COLO668 (cell line): ENCODE measurements at regions not wholly inside any gene's neighbourhood (a gene's known extent, or its start where the extent isn't known, plus 50 kb on each side); places are given as distances from the start of the nearest gene placed in this dataset.
A peak's percentile ranks its signal among the peaks of the same experiment; 100 is the strongest.

Experiments used
- DNase-seq: peaks from one replicate; lab custom pipeline; 2025; ENCODE audit not compliant: unreplicated experiment; lab: John Stamatoyannopoulos, UW

DNA sequence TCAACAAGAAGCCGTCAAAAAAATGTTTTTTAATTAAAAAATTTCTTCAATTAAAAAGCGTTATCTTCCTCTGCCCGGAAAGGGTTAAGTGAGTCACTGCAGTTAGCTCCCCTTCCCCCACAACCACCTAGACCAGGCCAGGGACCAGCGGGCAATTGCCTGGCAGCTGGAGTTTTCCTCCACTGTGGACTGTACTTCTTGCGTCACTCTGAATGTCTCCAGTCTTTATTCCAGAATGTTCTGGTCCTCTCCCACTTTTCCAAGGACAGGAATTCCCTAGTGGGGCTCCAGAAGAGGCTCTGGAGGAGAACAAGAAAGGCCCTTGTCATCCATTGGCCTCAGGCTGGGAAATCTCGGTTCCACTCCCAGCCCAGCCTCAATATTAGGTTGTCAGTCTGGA, 114.0 kb downstream of the C9orf50 start:
- DNase-seq, result no peak

DNA sequence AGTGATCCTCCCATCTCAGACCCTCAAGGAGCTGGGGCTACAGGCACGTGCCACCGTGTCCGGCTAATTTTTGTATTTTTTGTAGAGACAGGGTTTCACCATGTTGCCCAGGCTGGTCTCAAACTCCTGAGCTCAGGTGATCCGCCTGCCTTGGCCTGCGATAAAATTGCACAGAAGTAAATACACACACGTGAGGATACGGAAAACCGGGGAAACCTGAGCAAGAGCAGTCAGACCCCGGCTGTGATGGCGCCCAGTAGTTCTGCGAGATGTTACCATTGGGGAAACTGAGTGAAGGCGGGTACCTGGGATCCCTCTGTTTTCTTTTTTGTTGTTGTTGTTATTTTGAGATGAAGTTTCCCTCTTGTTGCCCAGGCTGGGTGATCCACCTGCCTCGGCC, 114.9 kb downstream of the C9orf50 start:
- no peak for DNase-seq

GRCh38 chr9:129505270-129505902, 115.5 kb downstream of the C9orf50 start:
- DNase-seq, result no peak

GRCh38 chr9:129504404-129504803, 116.5 kb downstream of the C9orf50 start:
- no peak for DNase-seq

- no peak for DNase-seq
These were observed 119.1 kb downstream of the C9orf50 start for GRCh38 chr9:129501771-129502319.

DNA sequence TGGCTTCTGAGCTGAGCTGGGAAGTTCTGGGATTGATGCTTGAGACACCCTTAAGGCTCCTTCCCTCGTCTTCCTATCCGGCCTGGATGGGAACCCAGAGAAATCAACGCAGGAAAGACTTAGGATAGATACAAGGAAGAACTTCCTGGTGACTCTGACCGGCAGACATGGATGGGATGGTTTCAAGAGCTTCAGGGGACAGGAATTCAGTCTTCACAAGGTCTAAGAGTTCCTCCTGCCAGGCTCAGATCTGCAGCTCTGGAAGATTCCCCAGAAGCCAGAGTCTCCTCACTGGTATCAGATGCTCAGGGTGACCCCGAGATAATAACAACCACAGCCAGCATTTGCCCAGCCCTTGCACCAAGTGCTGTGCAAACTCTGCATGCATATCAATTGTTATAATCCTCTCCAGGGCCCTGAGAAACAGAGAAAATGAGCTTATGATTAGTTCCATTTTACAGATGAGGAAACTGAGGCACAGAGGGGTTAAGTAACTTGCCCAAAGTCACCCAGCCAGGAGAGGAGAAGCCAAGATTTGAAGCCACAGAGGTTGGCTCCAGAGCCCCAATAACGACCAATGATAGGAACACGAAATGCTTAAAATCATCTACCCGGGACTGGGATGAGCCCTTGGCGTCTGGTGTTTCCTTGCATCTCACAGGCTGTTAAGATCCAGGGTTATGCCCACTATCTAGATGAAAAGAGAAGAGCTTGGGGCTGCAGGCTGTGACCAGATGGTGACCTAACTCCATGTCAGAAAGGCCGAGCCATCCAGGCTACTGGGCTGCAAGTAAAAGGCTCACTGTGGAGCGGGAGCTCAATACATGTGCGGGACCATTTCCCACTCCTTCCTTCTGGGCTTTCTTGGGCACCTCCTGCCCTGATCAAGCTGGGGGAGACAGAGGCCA, 119.8 kb downstream of the C9orf50 start:
- no peak for DNase-seq

- DNase-seq, result no peak
These were observed 120.6 kb downstream of the C9orf50 start for GRCh38 chr9:129500161-129500862.

- DNase-seq, result no peak
These were observed 122.2 kb downstream of the C9orf50 start for GRCh38 chr9:129498451-129499384.

DNA sequence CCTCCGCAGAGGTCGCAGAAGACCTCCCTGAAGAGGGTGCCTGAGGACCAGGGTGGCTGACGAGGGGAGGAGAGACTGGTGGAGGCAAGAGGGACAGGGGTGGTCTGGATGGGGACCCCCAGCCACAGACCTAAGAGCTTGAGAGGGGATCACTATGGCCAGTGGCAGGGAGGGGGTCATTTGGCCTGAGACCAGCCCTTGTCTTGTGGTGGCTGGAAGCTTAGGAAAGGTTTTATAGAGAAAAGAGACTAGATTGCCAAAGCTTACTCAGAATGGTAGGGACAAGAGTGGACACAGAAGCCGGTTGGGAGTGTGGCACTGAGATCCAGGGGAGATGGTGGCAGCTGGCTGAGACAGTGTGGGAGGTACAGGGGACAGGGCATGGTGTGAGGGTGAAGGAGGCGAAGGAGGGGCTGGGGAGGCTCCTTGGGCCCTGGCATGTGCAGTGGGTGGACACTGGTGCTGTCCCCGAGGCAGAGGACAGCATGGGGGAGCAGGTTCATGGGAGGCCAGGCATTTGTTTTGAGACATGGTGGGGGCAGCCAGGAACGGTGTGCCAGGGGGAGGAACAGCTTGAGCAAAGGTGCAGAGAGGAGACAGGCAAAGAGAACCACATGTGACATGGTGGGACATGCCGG, 123.0 kb downstream of the C9orf50 start:
- no peak for DNase-seq

GRCh38 chr9:129497005-129497812, 123.7 kb downstream of the C9orf50 start:
- no peak for DNase-seq

- peak; percentile 85 for DNase-seq
These were observed 124.4 kb downstream of the C9orf50 start for GRCh38 chr9:129496473-129497004.

DNA sequence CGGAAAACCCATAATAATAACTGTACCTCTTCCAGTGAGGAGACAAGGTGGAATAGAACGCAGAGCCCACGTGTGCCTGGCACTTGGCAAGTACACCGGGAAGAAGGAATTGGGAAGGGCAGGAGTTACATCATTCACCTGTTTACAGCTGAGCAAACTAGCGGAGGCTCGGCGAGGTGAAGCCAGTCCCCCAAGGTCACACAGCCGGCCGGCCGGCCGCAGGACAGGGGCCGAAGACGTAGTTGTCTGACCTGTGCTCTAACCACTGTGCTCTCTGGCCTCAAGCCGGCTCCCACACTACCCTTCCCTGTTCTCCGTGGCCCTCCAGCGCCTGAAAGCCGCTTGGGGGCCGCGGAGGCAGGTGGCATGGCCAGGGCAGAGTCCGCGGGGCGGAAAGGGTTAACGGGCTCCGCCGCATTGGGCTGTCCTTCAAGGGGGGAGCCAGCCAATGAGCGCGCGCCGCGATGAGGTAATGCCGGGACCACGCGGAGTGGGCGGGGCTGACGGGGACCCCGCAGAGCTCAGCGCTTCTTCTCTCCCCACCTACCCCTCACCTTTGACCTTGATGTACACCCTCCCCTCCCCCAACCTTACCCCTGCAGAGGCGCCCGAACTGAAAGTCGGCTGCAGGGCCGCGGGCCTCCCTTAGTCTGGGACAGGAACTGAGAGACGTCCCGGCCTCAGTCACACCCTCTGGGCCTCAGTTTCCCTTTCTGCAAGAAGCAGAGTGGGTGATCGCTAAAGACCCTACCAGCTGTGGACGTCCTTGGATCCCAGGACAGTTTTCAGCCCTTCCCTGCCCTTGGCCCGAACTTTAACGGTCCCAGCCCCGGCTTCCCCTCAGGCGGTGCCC, 125.1 kb downstream of the C9orf50 start:
- peak; percentile 89 for DNase-seq

- no peak for DNase-seq
These were observed 126.7 kb downstream of the C9orf50 start for GRCh38 chr9:129494113-129494789.

- DNase-seq, result no peak
These were observed 127.2 kb downstream of the C9orf50 start for GRCh38 chr9:129493706-129494047.

- no peak for DNase-seq
These were observed 127.7 kb downstream of the C9orf50 start for GRCh38 chr9:129493002-129493705.

DNA sequence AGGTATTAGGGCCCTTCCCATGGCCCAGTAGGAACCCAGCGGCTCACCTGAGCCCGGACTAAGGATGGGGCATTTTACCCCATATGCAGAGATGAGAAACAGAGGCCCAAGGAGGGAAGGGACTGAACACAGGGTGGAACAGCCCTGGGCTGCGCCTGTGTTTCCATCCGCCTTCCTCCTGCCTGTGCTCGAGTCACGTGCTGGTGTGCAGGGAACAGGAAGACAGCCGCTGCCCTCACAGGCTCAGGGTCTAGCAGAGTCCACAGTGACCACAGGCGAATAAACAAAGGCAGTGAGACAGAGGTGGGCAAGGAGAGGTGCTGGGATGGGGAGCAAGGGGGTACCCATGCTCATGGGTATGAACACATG, 129.4 kb downstream of the C9orf50 start:
- DNase-seq, result no peak
